K562 (cell line): ENCODE measurements at regions not wholly inside any gene's neighbourhood (a gene's known extent, or its start where the extent isn't known, plus 50 kb on each side); places are given as distances from the start of the nearest gene placed in this dataset.

Experiments used
- FOS ChIP-seq: IDR thresholded peaks from 3 replicates; pipeline ENCODE4 v1.6.1; 2011; ENCODE audit not compliant: insufficient read length; ENCODE audit errors: extremely low read depth
- NR2C1 ChIP-seq, 2 experiments: fragments of 450-650 bp; IDR thresholded peaks; 2 replicates each; pipeline ENCODE4 v1.6.1; 2017; ENCODE audit warnings: mild to moderate bottlenecking in 2 of 2, antibody characterized with exemption in 1 of 2, inconsistent platforms in 1 of 2, missing compliant biosample characterization in 1 of 2, missing genetic modification characterization in 1 of 2
- RAD21 ChIP-seq, 2 experiments: fragments of 250-450 bp in 1 of 2; fragments of 450-650 bp in 1 of 2; sonication (Bioruptor Pico) in 1 of 2; formaldehyde crosslinking in 1 of 2; IDR thresholded peaks in 1 of 2; conservative IDR thresholded peaks in 1 of 2; 2 replicates each; pipeline versions ENCODE4 v1.4.0 to v1.8.0; 2020 to 2022; ENCODE audit warnings: mild to moderate bottlenecking in 2 of 2, moderate library complexity in 1 of 2
- TF ChIP-seq, protein P1 (sequence below), 2 experiments: fragments of 450-650 bp; formaldehyde crosslinking in 1 of 2; IDR thresholded peaks; 2 replicates each; pipeline versions ENCODE4 v1.4.0 to v1.6.1; 2014 to 2020; ENCODE audit warnings: mild to moderate bottlenecking in 2 of 2, borderline replicate concordance in 1 of 2, low read depth in 1 of 2
- TF ChIP-seq, protein P2 (sequence below): fragments of 450-650 bp; IDR thresholded peaks from 2 replicates; pipeline ENCODE4 v1.6.1; 2018; ENCODE audit not compliant: partially characterized antibody
- TF ChIP-seq, protein P3 (sequence below): fragments of 250-450 bp; sonication (Bioruptor Pico); IDR thresholded peaks from 2 replicates; pipeline ENCODE4 v1.9.0; 2021; ENCODE audit warnings: mild to moderate bottlenecking
- TF ChIP-seq, protein P4 (sequence below), 2 experiments: fragments of 450-650 bp; IDR thresholded peaks; 2 replicates each; pipeline ENCODE4 v1.6.1; 2016; ENCODE audit warnings: mild to moderate bottlenecking in 2 of 2, borderline replicate concordance in 1 of 2, low read depth in 1 of 2, moderate library complexity in 1 of 2

DNA sequence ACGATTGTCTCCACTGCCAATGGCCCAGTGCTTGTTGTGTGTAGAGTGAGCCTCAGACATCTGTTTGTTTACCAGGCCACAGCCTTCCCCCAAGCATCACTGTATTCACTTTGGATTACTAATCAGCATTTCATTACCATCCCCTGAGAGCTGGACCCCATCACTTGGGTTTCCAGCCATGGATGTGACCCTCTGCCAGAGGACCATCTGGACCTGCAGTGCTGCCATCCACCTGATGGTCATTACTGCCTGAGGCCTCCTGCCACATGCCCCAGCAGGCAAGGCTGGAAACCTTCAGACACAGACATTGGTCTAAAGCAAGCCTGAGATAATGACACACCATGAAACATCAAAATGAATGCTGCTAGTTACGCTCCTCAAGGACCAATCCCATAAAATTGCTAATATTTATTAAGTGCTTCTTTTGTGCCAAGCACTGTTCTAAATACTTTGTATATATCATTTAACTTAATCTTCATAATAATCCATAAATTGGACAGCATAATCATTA is 2096.3 kb upstream of the CELF4 start:
- TF ChIP-seq FOS (no peak), RAD21 (CRISPR knock-in tag; conservative IDR thresholded peaks at IDR 0.05 in 1 of 2, IDR thresholded peaks at IDR 0.05 in 1 of 2) (no peak), NR2C1 (IDR thresholded peaks at IDR 0.05) (no peak), NR2C1 (tag; IDR thresholded peaks at IDR 0.05) (no peak)
- TF ChIP-seq, protein P1, sequence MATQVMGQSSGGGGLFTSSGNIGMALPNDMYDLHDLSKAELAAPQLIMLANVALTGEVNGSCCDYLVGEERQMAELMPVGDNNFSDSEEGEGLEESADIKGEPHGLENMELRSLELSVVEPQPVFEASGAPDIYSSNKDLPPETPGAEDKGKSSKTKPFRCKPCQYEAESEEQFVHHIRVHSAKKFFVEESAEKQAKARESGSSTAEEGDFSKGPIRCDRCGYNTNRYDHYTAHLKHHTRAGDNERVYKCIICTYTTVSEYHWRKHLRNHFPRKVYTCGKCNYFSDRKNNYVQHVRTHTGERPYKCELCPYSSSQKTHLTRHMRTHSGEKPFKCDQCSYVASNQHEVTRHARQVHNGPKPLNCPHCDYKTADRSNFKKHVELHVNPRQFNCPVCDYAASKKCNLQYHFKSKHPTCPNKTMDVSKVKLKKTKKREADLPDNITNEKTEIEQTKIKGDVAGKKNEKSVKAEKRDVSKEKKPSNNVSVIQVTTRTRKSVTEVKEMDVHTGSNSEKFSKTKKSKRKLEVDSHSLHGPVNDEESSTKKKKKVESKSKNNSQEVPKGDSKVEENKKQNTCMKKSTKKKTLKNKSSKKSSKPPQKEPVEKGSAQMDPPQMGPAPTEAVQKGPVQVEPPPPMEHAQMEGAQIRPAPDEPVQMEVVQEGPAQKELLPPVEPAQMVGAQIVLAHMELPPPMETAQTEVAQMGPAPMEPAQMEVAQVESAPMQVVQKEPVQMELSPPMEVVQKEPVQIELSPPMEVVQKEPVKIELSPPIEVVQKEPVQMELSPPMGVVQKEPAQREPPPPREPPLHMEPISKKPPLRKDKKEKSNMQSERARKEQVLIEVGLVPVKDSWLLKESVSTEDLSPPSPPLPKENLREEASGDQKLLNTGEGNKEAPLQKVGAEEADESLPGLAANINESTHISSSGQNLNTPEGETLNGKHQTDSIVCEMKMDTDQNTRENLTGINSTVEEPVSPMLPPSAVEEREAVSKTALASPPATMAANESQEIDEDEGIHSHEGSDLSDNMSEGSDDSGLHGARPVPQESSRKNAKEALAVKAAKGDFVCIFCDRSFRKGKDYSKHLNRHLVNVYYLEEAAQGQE (IDR thresholded peaks at IDR 0.05; ENCODE audit: borderline replicate concordance) = no peak
- TF ChIP-seq, protein P1 (CRISPR knock-in tag; IDR thresholded peaks at IDR 0.05; ENCODE audit: low read depth) = no peak
- TF ChIP-seq, protein P2, sequence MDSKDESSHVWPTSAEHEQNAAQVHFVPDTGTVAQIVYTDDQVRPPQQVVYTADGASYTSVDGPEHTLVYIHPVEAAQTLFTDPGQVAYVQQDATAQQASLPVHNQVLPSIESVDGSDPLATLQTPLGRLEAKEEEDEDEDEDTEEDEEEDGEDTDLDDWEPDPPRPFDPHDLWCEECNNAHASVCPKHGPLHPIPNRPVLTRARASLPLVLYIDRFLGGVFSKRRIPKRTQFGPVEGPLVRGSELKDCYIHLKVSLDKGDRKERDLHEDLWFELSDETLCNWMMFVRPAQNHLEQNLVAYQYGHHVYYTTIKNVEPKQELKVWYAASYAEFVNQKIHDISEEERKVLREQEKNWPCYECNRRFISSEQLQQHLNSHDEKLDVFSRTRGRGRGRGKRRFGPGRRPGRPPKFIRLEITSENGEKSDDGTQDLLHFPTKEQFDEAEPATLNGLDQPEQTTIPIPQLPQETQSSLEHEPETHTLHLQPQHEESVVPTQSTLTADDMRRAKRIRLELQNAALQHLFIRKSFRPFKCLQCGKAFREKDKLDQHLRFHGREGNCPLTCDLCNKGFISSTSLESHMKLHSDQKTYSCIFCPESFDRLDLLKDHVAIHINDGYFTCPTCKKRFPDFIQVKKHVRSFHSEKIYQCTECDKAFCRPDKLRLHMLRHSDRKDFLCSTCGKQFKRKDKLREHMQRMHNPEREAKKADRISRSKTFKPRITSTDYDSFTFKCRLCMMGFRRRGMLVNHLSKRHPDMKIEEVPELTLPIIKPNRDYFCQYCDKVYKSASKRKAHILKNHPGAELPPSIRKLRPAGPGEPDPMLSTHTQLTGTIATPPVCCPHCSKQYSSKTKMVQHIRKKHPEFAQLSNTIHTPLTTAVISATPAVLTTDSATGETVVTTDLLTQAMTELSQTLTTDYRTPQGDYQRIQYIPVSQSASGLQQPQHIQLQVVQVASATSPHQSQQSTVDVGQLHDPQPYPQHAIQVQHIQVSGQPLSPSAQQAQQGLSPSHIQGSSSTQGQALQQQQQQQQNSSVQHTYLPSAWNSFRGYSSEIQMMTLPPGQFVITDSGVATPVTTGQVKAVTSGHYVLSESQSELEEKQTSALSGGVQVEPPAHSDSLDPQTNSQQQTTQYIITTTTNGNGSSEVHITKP = no peak
- TF ChIP-seq, protein P3, sequence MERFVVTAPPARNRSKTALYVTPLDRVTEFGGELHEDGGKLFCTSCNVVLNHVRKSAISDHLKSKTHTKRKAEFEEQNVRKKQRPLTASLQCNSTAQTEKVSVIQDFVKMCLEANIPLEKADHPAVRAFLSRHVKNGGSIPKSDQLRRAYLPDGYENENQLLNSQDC (CRISPR knock-in tag) = no peak
- TF ChIP-seq, protein P4, sequence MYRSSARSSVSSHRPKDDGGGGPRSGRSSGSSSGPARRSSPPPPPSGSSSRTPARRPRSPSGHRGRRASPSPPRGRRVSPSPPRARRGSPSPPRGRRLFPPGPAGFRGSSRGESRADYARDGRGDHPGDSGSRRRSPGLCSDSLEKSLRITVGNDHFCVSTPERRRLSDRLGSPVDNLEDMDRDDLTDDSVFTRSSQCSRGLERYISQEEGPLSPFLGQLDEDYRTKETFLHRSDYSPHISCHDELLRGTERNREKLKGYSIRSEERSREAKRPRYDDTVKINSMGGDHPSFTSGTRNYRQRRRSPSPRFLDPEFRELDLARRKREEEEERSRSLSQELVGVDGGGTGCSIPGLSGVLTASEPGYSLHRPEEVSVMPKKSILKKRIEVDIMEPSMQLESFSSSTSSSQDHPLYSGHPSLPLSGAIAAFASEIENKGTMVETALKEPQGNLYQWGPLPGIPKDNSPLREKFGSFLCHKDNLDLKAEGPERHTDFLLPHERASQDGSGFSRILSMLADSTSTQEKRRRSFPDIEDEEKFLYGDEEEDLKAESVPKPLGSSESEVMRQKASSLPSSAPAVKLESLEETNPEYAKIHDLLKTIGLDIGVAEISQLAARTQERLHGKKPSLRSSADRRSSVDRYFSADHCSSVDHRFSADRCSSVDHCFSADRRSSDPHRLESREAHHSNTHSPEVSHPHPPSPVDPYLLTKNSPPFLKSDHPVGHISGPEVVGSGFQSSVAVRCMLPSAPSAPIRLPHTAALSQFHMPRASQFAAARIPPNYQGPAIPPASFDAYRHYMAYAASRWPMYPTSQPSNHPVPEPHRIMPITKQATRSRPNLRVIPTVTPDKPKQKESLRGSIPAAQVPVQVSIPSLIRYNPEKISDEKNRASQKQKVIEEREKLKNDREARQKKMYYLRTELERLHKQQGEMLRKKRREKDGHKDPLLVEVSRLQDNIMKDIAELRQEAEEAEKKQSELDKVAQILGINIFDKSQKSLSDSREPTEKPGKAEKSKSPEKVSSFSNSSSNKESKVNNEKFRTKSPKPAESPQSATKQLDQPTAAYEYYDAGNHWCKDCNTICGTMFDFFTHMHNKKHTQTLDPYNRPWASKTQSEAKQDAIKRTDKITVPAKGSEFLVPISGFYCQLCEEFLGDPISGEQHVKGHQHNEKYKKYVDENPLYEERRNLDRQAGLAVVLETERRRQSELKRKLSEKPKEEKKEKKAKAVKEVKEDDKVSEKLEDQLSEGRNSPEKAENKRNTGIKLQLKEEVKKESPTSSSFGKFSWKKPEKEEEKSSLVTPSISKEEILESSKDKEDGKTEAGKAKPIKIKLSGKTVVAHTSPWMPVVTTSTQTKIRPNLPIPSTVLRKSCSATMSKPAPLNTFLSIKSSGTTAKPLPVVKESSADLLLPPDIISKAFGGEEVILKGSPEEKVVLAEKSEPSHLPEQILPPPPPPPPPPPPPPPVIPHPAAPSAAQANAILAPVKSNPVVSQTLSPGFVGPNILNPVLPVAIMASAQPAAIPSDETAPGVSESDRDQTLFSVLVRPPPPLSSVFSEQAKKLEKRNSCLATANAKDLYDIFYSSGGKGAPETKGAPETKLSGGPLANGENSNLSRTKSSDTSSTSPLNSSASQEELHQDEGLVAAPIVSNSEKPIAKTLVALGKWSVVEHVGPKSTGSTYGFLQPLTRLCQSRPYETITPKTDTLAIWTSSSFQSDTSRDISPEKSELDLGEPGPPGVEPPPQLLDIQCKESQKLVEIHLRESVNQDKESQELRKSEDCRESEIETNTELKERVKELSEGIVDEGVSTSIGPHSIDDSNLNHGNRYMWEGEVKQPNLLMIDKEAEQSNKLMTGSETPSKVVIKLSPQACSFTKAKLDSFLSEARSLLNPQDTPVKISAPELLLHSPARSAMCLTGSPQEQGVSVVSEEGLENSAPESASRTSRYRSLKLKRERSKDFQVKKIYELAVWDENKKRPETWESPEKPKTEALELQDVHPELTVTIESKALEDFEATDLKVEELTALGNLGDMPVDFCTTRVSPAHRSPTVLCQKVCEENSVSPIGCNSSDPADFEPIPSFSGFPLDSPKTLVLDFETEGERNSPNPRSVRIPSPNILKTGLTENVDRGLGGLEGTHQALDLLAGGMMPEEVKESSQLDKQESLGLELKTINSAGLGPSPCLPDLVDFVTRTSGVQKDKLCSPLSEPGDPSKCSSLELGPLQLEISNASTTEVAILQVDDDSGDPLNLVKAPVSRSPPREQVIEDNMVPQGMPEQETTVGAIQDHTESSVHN (IDR thresholded peaks at IDR 0.05; ENCODE audit: borderline replicate concordance in 1 of 2, low read depth in 1 of 2) = no peak
